Kidney capillary endothelial cell (primary cell): ENCODE measurements at regions not wholly inside any gene's neighbourhood (a gene's known extent, or its start where the extent isn't known, plus 50 kb on each side); places are given as distances from the start of the nearest gene placed in this dataset.

Source experiments
- DNase-seq: peaks from one replicate; pipeline ENCODE4 v3.0.0-alpha.2; 2018; ENCODE audit warnings: low spot score

DNA sequence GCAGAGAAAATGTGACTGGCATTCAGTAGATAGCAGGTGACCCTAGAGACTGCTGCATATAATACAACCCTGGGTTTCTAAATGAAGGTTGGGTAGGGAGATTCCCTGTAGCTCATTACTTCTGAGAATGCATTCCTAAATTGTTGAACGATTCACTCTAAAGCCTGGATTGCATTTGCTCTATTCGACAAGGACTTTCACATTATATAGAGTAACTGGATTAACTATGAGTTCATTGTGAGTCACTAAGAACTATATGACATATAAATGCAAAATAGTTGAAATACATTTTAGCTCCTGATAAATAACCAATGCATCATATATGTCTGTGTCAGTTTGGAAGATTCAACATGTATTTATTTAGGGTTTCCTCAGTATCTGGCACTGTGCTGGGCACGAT, 294.7 kb upstream of the CCDC54 start:
- DNase-seq: no peak

DNA sequence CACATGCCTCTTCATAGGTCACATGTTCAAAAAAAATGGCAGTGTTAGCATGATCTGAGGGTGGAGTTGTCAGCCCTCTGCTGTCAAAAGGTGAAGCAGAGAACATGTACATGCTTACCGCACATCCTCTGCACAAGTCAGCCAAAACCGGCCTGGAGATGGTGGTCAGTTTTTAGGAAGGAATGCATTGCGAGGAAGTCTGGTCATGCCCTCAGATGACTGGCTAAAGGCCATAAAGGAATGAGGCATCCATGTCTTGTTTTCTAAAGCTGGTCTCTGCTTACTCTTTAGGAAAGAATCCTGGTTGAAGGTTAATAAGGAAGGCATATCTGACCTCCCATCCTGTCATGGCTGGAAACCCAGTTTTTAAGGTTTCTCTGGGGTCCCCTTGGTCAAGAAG, 292.0 kb upstream of the CCDC54 start:
- no peak for DNase-seq

DNA sequence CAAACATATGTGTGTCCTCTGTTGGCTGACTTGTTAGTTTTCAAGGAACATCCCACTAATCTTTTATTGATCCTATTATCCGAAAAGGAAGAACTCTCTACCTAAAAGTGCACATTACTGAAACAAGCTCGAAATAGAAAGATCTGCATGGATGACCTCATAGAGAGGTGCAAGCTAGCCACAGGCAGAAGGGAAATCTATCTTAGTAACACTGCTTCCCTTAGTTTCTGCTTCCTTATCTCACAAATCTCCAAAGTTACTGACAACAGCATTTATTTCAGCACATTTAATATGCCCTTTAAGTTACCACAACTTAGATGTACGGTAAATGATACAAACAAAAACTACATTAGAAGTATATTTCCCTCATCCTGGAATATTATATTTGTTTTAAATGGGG, 285.1 kb upstream of the CCDC54 start:
- DNase-seq: no peak

DNA sequence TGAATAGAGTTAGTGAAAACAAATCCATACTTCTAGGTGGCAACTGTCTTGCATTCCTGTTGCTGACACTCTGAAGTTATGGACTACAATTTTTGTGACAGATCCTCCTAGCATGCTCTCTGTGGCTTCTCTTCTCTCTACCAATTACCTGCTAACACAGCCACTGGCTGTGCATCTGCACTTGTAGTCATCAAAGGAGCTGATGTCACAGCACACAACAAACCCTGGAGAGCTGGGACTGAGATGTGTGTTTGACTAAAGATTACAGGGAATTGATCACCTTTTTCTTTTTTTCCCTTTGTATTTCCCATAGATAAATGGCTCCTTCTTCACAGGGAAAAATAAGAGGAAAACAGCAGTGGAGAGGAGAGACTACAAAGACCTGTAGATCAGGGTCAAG, 278.4 kb upstream of the CCDC54 start:
- no peak for DNase-seq

DNA sequence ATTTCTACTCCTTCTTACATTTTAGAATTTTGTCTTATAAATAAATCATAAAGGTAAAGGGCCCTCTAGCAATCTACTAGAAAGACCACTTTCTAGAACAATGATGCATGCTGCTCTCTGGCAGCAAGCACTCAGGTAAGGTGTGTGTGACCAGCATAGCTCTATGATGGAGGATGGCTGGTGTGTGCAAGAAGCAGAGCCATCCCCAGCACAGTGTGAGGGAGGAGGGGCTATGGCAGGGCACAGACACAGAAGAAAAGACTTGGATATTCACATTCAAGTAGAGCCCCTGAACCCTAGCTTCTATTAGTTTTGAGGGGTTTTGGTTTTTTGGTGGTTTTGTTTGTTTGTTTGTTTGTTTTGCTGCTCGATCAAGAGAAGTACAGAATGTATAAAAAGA, 277.1 kb upstream of the CCDC54 start:
- no peak for DNase-seq

DNA sequence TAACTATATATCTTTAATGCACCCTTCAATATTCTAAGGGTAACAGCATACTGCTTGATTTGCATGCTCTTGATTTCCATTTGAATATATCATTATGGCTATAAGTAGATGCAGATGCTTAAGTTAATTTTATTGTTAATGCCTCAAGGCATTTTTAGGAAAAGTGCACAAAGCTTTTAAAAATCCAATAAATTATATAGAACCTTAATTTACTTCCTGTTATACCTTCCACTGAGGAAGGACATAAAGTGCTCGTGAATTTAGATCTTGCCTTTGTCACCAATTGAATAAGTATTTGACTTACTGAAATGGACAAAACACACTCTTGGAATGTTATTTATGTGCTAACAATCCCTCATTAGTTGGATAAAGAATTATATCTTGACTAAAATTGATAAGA, 276.7 kb upstream of the CCDC54 start:
- DNase-seq: no peak

DNA sequence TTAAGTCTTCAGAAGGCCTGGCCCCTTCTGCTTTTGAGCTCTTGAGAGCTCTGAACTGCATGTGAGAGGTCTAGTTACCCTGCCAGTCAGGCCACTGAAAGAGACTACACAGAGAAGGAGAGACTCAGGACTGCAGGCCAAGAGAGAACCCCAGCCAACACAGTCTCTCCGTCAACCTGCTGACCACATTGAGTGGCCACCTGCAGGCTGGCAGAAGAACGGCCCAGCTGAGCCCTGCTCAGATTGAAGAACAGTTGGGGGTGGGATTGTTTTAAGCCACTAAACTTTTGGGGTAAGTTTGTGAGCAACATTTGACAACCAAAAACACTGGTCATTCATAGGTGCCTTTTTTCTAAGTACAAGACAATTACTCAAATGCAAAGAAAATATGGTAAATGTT, 273.5 kb upstream of the CCDC54 start:
- no peak for DNase-seq

DNA sequence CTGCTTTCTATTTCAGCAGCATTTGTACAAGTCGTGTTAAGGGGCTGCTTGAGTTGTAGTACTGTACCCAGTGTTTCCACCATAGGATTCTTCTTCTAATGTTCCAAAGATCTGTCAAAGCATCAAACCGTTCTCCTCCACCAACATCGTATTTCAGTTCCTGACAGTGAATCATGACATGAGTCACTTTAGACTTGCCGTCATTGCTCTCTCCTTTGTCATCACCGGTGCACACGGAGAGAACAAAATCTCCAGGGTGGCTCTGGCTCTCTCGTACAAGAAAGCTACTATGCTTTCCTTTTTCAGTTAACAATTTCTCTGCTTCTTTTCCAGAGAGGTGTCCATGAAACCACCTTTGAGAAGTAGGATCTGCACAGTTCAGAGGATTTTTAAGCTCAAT, 270.9 kb upstream of the CCDC54 start:
- DNase-seq: no peak

DNA sequence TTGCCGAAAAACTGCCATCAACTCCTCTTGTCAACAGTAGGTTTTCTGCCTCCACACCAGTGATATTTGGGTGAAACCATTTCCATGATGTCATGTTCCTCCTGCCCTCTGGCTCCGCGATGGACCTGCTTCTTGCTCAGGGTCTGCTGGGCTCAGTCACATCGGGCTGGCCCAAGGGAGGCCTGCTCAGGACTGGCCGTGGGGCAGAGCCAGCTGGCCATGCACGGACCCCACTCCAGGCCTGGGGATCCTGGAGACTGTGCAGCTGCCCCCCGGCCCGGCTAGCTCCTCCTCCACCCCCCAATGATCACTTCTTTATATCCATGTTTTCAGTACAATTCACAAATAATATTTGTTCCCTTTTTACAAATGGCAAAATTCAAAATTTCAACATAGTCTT, 270.3 kb upstream of the CCDC54 start:
- no peak for DNase-seq

DNA sequence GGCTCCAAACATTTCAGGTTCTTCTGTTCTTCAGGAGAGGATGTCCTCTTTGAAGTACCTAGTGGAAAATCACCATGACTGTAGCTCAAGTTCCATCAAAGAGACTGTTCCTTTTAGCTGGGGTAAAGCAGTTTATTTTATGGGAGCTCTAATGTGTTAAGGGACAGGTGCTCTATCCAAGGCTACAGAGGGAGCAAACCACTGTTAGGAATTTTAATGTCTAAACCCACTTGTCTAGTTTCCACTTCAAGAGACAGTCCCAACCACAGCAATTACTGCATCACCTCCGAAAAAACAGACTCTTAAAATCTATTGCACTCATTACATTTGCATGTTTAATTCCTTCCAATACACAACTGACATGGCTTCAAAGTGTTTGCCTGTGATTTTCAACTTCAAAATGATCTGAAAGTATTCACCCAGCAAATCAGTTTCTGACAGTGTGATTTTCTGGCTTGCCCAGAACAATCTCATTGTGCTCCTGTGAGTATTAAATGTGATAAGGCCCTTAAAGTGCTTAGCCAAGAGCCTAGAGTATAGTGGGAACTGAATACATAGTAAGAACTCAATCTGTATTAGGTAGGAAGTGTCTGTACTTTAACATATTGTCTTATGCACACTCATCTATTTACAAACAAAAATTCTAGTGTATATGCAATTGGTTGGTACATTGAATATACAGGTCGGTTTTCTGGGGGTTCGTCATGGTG, 266.5 kb upstream of the CCDC54 start:
- no peak for DNase-seq

DNA sequence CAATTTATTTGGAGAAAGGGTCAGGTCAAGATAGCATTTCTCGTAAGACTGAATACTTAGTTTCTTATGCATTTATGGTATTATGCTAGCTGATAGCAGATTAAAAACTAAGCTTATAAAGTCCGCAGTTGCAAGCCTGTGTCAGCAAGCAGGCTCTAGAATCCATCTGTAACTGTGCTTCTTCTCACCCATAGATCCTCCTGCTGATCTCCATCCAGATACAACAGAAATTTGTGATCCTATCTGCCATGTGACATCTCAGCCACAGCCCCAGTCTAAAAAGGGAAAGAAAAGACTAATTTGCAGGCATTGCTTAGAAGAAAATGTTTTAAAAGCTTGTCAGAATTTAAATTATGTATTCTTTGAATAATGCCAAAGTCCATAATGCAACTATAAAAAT, 265.4 kb upstream of the CCDC54 start:
- no peak for DNase-seq

DNA sequence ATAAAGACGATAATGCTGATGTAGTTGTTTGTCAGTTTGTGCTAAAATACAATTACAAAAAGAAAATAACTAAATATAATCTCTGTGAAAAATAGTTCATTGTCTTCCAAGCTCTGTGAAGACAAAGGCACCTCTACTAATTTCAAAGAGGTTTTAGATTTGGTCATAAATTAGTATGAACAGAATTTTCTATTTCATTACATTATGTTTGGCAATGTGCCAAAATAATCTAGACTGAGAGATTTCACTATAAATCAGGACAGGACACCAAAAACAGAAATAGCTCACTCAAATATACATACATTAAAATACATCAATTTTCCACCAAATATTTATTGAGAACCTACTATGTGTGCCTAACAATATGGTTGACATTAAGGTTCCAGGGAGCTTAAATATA, 264.9 kb upstream of the CCDC54 start:
- no peak for DNase-seq

DNA sequence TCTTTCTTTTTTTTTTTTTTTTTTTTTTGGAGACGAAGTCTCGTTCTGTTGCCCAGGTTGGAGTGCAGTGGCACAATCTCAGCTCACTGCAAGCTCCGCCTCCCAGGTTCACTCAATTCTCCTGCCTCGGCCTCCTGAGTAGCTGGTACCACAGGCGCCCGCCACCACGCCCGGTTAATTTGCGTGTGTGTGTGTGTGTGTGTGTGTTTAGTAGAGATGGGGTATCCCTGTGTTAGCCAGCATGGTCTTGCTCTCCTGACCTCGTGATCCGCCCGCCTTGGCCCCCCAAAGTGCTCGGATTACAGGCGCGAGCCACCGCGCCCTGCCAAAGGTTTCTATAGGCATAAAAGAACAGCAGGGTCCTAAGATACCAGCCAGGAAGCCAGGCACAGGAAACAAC, 261.0 kb upstream of the CCDC54 start:
- DNase-seq: no peak

DNA sequence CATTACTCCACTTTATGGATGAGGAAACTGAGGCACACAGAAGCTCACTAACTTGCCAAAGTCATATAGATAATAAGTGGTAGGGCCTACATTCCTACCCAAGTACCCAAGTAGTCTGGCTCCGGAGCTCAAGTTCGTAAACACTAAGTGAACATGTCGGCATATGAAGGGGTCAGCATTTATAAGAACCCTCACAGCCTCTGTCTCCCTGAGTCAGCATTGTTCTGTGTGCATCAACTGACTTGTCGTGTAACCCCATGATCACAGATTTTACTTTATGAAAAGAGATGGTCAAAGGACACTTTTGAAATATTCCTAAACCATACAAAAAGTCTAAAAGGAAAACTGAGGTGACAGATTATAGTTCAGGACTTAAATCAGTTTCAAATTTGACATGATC, 260.1 kb upstream of the CCDC54 start:
- DNase-seq: no peak

DNA sequence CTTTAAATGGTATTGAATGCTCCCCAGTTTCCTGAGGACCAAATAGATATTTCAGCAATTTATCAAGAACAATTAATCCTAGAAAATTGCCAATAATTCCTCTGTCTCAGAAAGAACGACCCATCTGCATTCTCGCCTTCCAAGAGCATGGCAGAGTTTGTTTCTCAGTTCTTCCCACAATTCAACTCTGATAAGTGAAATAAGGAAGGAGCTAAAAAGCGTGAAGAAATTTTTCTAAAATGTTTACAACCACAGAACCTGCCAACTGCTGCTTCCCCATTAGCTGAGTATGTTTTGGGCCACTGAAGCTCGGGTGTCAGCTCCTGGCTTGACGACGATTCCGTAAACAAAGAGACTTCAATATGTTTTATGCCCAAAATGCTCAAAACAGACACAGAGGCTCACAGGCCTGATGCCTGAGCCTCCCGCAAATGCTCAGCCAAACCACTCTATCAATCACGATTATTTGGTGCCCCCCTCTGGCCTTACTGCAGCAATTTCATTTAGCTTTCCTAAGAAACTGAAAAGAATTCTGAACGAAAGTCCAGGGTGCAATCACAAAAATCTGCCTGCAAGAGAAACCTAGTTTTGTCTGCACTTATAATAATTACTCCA, 259.2 kb upstream of the CCDC54 start:
- peak; percentile 74 for DNase-seq

DNA sequence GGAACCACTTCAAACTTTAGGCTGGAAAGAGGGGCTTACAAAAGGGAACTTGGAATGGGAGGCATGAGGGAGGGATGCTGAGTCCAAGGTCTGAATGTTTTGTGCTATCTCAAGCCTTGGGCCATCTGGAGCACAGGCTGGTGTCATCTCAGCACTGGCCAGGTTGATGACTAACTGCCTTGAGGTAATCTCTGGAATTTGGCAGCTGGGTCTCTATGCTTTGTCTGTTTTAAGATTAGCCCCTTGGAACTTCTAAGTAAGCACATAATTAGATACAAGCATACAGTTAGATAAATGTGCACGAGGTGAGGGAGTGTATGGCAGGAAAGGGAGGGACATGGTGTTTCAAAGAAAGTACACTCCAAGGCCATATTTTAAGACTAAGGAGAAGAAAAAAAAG, 252.4 kb upstream of the CCDC54 start:
- no peak for DNase-seq

DNA sequence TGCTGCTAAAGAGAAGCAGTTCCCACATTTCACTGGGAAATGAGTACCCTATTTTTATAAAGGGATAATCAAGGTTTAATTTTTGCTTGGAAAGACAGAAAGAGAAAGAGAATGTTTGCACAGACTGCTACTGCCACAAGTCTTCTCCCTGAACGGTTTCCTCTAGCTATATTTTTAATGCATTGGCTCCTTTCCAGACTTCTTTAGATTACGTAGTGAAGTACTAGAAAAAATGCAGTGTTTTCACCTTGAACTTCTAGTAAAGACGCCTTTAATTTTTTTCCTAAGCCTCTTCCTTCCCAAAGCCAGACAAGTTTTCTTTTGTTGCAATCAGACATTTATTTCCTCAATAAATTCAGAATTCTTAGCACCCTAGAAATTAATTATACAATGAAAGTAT, 248.3 kb upstream of the CCDC54 start:
- no peak for DNase-seq

DNA sequence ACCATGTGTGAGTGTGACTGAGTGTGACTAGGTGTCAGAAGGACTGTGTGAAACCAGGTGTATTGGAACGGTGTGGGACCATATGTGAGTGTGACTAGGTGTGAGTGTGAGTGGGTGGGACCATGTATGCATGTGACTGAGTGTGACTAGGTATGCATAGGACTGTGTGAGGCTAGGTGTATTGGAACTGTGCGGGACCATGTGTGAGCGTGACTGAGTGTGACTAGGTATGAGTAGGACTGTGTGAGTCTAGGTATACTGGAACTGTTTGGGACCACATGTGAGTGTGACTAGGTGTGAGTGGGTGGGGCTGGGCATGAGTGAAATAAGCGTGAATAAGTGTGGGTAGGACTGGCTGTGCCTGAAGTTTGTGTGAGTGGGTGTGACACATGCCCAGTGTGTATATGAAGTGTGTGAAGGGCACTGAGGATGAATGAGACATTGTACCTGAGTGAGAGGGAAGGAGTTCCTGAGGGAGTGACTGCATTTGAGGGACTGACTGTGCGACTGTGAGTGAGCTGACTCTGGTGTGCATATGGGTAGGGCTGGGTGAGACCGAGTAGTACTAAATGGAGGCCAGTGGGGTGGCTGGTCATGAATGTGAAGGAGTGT, 247.0 kb upstream of the CCDC54 start:
- DNase-seq: no peak

DNA sequence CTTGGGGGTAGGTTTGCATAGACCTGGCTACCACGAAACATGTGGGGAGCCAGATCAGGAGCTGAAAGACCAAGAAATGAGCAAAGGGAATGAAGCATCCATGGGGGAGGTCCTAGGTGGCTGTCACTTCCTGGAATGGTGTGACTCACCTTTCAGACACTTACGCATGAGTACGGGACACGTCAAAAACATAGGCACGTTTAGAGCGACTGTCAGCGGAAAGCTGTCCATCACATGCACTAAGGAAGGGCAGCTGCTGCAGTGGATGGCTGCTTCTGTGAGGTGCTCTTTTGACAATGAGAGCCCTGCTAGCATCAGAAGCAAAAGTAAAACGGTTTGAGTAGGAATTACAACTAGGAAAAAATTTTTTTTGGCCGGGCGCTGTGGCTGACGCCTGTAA, 244.6 kb upstream of the CCDC54 start:
- DNase-seq: no peak

DNA sequence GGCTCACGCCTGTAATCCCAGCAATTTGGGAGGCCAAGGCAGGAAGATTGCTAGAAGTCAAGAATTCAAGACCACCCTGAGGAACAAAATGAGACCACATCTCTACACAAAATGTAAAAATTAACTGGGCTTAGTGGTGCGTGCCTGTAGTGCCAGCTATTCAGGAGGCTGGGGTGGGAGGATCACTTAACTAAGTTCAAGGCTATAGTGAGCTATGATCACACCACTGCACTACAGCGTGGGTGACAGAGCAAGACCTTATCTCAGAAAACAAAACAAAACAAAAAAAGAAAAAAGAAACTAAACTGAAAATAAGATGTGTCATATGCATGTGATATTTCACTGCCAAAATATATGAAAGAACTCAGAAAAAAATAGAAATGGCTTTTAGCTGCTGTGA, 243.3 kb upstream of the CCDC54 start:
- DNase-seq: no peak

DNA sequence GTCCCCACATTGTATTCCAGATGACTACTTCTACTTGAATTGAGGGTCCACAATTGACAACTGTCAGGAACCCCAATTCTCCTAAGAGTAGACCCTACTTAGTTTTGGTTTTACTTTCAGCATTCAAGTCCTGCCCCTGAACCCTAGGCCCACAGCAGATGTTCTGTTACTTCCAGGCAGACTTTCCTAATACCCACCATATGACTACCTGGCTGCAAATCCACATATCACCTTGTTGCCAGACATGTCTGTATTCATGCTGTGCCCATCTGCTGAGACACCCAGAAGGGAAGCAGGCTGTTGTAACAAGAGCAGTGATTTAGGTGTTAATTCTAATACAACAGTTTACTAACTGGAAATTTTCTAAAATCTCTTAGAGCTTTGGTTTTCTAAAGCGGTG, 235.1 kb upstream of the CCDC54 start:
- DNase-seq: no peak

DNA sequence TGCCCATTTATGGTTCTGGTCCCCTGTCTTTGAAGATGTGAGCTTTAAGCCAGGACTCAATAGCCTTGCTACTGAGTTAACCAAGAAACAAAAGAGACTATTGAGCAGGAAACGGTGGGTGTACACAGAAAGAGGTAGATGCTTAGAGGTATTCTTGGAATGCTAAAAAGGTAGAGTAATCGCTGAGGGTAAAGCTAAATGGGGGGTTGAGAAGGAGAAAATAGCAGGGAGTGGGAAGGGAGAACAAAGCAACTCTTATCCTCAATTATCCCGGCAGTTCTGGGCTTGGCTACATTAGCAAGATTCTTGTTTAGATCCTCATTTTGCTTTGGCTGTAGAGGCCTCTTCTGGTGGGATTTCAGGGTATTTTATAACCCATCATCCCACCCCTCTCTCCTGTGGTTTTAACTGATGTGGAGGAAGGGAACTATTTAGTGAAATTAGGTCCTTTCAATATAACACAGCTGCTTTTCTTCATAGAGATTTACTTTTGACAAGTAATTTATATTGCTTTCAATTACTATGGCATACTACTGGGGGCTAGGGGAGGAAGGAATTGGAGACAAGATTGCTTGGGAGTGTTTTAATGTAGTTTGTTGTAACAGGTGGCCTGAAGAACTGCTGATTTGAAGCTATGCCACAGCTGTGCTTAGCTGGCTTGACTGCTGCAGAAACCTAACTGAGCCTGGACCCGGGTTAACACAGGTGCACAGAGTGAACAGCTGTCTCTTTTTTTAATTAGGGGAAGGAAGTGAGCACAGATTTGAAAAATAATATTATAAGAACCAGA, 234.3 kb upstream of the CCDC54 start:
- no peak for DNase-seq

DNA sequence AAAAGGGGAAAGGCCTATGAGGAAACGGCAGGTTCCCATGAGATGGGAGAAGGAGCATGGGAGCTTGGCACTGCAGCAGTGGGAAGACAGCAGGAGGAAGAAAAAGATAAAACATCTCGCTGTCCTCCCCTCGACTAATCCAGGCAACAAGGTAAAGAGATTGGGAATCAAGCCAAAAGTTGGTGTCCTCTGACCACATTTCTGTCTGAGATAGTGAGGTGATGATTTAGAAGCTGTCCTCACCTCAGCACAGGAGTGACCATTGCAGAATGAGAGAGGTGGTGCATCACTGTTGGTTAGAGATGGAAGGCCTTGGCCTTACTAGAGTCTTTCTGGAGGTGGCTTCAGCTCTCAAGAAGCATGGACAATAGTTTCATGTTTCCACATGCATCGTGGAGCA, 226.6 kb upstream of the CCDC54 start:
- DNase-seq: no peak
